Ovary (tissue), 7 donors: ENCODE measurements at regions not wholly inside any gene's neighbourhood (a gene's known extent, or its start where the extent isn't known, plus 50 kb on each side); places are given as distances from the start of the nearest gene placed in this dataset.
"Not testable (repeated sequence)": the region's sequence is repeated elsewhere in the genome, so short reads cannot be mapped to it uniquely, and the experiment has no call there.

Experiments used
- DNase-seq, 5 donors: peaks; one replicate each; pipeline ENCODE4 v3.0.0-alpha.2; 2019 to 2020
- H3K27ac ChIP-seq, 2 donors: fragments of 200-600 bp; one replicate each; pipeline versions ENCODE4 v1.5.1 to v1.8.0; 2019 to 2022
- H3K27me3 ChIP-seq: fragments of 200-600 bp; one replicate; pipeline ENCODE4 v1.8.0; 2022
- H3K36me3 ChIP-seq: fragments of 200-600 bp; sonication (generic); one replicate; pipeline ENCODE4 v1.5.1; 2019
- H3K4me1 ChIP-seq: one replicate; pipeline ENCODE4 v1.8.1; 2013; ENCODE audit warnings: mild to moderate bottlenecking, moderate library complexity; ENCODE audit not compliant: insufficient read depth
- H3K4me3 ChIP-seq: fragments of 200-600 bp; sonication (generic); one replicate; pipeline ENCODE4 v1.5.1; 2017
- H3K9me3 ChIP-seq, 2 donors: fragments of 200-600 bp in 1 of 2; sonication (generic) in 1 of 2; one replicate each; pipeline versions ENCODE4 v1.5.1 to v1.8.1; 2013 to 2019; ENCODE audit warnings: mild to moderate bottlenecking in 1 of 2, moderate library complexity in 1 of 2
- EP300 ChIP-seq: sonication (generic); formaldehyde crosslinking; IDR thresholded peaks from one replicate; pipeline ENCODE4 v1.6.1; 2017; ENCODE audit warnings: antibody characterized with exemption
- POLR2A ChIP-seq: fragments of 450-650 bp; IDR thresholded peaks from one replicate; pipeline ENCODE4 v1.6.1; 2017; ENCODE audit warnings: antibody characterized with exemption, mild to moderate bottlenecking, moderate library complexity
- WGBS, 3 donors: extraction: QIAGEN DNeasy Blood & Tissue Kit in 1 of 3; methylation state at CpG; one replicate each; pipeline versions ENCODE4 v1.1.5 to v1.1.7; 2013 to 2017; 5-methylcytosine and 5-hydroxymethylcytosine counted together
- intact Hi-C, 4 donors: fragments of 100-400 bp; cut with DNase I; formaldehyde crosslinking; loops; one replicate each; pipeline versions ENCODE4 v1.11.0 to v1.15.1; 2022 to 2023
- TF ChIP-seq, protein P1 (sequence below), 3 donors: fragments of 450-650 bp in 2 of 3; fragments of 200-600 bp in 1 of 3; IDR thresholded peaks; one replicate each; pipeline versions ENCODE4 v1.5.1 to v1.8.0; 2016 to 2022; ENCODE audit warnings: antibody characterized with exemption in 3 of 3, mild to moderate bottlenecking in 1 of 3
- donor health status: DM: no; HTN: no; CAD: no; lungs with moderate emphysema.
- donor health status: DM: no; HTN: no; CAD: no.
- donor health status: Bipolar disorder and iron deficiency.
- donor health status: DM: no; HTN: no; CAD: no.
- donor health status: DM: yes; HTN: yes; CAD: no.

DNA sequence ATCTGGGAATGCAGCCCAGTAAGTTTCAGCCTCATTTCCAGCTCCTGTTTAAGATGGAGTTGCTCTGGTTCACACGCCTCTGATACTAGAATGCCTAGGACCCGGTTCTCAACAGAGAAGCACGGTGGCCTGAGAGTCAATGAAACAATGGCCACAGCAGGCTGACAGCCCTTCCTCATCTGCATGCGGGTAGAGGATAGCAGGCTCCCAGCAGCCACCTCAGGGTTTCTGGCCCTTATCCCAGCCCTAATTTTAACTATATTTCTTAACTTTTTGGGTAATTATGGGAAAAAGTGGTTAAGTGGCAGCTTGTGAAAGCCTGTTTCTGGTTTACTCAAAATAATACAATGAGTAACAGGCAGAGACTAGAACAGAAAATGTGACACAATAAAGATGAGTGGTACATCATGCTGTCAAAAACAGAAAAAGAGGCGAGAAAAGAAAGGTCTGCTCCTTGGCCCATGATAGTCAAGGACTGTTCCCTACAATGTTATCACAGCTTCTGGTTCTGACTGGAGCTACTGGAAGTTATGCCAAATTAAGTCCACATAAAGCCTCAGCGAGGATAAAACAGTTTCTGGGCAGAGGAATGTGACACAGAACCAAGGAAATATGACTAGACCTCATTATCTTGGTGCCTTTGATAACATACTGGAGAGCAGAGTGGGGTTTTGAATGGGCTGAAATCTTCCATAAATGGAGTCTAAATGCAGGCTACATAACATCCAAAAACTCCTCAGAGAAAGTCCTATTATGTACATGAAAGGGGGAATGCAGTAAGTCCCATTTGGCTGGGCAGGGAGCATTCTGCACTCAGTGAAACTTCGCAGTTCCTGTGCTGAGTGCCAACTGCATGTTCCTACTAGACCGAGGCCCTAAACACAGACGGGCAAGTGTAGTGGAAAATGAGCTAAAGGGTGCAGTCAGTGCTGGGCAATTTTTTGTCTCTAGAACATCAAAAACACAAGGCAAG lies 92.1 kb downstream of the NIBAN1 start:
- intact Hi-C loops, result no loop called here
- no peak overlapping the region for H3K27ac ChIP-seq

DNA sequence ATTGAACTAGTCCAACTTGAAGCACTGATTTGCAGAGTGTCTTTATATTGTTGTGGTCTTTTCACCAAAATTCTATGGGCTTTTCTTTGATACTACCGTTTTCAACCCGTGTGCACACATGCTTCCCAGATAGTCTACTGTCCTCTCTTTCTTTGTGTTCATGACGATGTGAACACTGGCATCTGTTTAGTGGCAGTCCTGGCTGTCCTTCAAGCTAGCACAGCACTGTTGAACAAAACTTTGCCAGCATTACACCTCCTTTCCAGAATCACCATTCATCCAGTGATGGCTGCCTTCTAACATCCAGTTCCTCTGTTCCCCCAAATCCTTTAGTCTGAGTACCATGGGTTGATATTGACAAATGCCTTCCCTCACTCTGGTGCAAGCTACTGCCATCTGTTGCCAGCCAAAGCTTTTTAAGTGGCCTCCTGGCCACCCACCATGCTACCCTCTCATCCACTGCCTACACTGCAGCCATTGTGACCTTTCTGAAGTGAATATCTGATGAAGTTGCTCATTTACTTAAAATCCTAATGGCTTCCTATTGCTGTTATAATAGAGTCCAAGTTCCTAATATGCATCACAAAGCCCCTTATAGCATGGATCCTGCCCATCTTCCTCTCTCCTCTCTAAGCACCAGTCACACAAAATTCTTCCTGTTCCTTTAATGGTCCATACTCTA lies 94.3 kb downstream of the NIBAN1 start:
- H3K9me3 ChIP-seq, result no peaks in the 10 kb centered on the region
- WGBS, 3 donors, result 90 to 98% (median 96%) methylated on average over 3 of the region's 3 CpGs
- no peak overlapping the region for H3K4me3 ChIP-seq
- TF ChIP-seq, protein P1, sequence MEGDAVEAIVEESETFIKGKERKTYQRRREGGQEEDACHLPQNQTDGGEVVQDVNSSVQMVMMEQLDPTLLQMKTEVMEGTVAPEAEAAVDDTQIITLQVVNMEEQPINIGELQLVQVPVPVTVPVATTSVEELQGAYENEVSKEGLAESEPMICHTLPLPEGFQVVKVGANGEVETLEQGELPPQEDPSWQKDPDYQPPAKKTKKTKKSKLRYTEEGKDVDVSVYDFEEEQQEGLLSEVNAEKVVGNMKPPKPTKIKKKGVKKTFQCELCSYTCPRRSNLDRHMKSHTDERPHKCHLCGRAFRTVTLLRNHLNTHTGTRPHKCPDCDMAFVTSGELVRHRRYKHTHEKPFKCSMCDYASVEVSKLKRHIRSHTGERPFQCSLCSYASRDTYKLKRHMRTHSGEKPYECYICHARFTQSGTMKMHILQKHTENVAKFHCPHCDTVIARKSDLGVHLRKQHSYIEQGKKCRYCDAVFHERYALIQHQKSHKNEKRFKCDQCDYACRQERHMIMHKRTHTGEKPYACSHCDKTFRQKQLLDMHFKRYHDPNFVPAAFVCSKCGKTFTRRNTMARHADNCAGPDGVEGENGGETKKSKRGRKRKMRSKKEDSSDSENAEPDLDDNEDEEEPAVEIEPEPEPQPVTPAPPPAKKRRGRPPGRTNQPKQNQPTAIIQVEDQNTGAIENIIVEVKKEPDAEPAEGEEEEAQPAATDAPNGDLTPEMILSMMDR (IDR thresholded peaks at IDR 0.05), result no peak
- TF ChIP-seq EP300, result no peak
- TF ChIP-seq POLR2A, result no peak
- H3K27ac ChIP-seq, result no peak overlapping the region
- no peaks in the 10 kb centered on the region for H3K27me3 ChIP-seq
- DNase-seq, result no peak
- no peaks in the 10 kb centered on the region for H3K36me3 ChIP-seq
- intact Hi-C loops, result loop anchor here in 1 of 4 donors (5.0 kb wide), 1 partner anchor 227 kb away; no protein-coding TSS in a partner anchor
- no peaks in the 10 kb centered on the region for H3K4me1 ChIP-seq

More for the DNA sequence above, 92.1 kb downstream of the NIBAN1 start:
- Histone ChIP-seq H3K4me3 (no peak overlapping the region), H3K36me3 (no peaks in the 10 kb centered on the region), H3K9me3 (no peaks in the 10 kb centered on the region), H3K4me1 (no peaks in the 10 kb centered on the region), H3K27me3 (no peaks in the 10 kb centered on the region)
- DNase-seq, result no peak
- WGBS, 3 donors, result 40 to 52% (median 42%) methylated on average over 9 of the region's 9 CpGs
- TF ChIP-seq, protein P1 (IDR thresholded peaks at IDR 0.05), result no peak
- TF ChIP-seq EP300, result peak; percentile 33

DNA sequence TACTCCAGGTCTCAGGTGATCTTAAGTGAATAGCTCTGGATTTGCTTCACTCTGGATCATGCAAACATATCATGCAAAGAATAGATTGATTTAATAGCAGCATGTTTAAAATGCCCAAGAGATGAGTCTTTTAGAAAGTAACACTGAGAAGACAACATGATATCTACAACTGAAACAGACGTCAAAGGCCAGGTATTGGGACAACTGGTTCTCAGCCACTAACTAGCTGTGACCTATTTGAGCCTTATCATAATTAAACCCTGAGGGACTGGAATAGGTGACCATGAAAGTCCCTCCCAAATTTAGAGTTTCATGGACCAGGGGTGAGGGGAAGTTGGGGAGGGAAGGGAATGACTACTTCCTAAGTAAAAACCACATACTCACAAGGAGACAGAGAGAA lies 95.7 kb downstream of the NIBAN1 start:
- H3K9me3 ChIP-seq, result no peaks in the 10 kb centered on the region
- no peak overlapping the region for H3K27ac ChIP-seq
- no peak for DNase-seq
- H3K27me3 ChIP-seq, result no peaks in the 10 kb centered on the region
- intact Hi-C loops, result loop anchor here in 1 of 4 donors (5.0 kb wide), 1 partner anchor 229 kb away; no protein-coding TSS in a partner anchor
- TF ChIP-seq, protein P1 (IDR thresholded peaks at IDR 0.05), result no peak
- TF ChIP-seq POLR2A, result no peak
- TF ChIP-seq EP300, result no peak
- no peaks in the 10 kb centered on the region for H3K36me3 ChIP-seq
- WGBS, 3 donors, result 86 to 91% (median 88%) methylated on average over 1 of the region's 1 CpG
- no peak overlapping the region for H3K4me3 ChIP-seq
- H3K4me1 ChIP-seq, result no peaks in the 10 kb centered on the region

DNA sequence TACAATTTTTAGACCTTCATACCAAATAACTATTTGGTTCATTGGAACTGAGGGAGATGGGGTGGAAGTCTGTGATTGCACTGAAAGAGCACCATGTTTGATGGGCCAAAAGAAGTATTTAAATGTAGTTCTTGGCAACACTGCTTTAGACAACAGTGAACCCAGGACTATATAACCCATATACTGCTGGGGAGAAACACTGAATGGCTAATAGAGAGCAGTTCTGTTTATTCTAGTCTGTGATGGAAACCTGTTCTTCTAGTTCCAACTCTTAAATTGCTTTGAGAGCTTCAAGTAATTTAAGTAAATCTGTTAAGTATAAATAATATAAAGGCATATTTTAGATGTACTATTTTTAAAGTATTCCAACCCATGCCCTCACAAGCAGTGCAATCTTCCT lies 96.3 kb downstream of the NIBAN1 start:
- no peaks in the 10 kb centered on the region for H3K9me3 ChIP-seq
- H3K27ac ChIP-seq, result no peak overlapping the region
- DNase-seq, result no peak
- intact Hi-C loops, result loop anchor here in 1 of 4 donors (5.0 kb wide), 1 partner anchor 229 kb away; no protein-coding TSS in a partner anchor
- no peak overlapping the region for H3K4me3 ChIP-seq
- no peaks in the 10 kb centered on the region for H3K4me1 ChIP-seq
- TF ChIP-seq, protein P1 (IDR thresholded peaks at IDR 0.05), result no peak
- TF ChIP-seq POLR2A (no peak), EP300 (no peak)
- H3K36me3 ChIP-seq, result no peaks in the 10 kb centered on the region
- H3K27me3 ChIP-seq, result no peaks in the 10 kb centered on the region

DNA sequence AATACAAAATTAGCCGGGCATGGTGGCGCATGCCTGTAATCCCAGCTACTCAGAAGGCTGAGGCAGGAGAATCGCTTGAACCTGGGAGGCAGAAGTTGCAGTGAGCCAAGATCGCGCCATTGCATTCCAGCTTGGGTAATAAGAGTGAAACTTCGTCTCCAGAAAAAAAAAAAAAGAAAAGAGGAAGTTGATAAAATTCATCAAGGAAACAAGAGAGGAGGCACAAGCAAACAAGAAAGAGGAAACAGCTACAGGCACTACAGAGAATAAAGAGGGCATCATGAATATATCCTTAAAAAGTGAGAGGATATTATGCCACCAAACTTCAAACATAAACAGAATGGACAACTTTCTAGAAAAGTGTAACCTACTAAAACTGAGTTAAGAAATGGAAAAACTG lies 98.3 kb downstream of the NIBAN1 start:
- not testable (repeated sequence) for DNase-seq, H3K9me3 ChIP-seq, H3K27ac ChIP-seq, H3K27me3 ChIP-seq, H3K4me3 ChIP-seq, H3K4me1 ChIP-seq, H3K36me3 ChIP-seq
- 79 to 91% (median 86%) methylated on average over 6 of the region's 6 CpGs for WGBS, 3 donors
- intact Hi-C loops, result loop anchor here in 1 of 4 donors (5.0 kb wide), 1 partner anchor 231 kb away; no protein-coding TSS in a partner anchor
